SU-DHL-6 (cell line): ENCODE measurements at regions not wholly inside any gene's neighbourhood (a gene's known extent, or its start where the extent isn't known, plus 50 kb on each side); places are given as distances from the start of the nearest gene placed in this dataset.

Experiments used
- EZH2phosphoT487 ChIP-seq: fragments of 200-600 bp; sonication (generic), shearing (Covaris generic); conservative IDR thresholded peaks from 2 replicates; pipeline ENCODE4 v1.6.1; 2018; ENCODE audit warnings: mild to moderate bottlenecking, antibody characterized with exemption, low read length, moderate library complexity, mixed read lengths
- TF ChIP-seq, protein P1 (sequence below): fragments of 200-600 bp; sonication (generic); IDR thresholded peaks from one replicate; pipeline ENCODE4 v1.5.1; 2017; ENCODE audit warnings: antibody characterized with exemption, mild to moderate bottlenecking, low read length, moderate library complexity; ENCODE audit not compliant: insufficient read depth, poor library complexity, severe bottlenecking

DNA sequence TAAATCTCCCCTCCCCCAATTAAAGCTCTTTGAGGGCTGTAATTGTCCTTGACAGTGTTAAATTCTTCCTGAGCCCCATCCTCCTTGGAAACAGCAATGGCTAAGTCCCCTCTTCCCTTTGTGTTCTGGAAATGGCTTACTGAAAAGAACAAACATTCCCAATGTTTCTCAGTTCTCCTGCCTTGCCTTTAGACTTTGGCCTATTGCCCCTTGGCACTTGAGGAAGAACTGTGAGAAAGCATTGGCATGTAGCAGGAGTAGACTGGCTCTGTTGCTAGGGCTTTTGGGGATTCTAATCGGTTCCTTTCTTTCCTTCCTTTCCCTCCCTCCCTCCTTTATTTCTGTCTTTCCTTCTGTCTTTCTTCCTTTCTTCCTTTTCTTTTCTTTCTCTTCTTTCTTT is 463.3 kb upstream of the PODXL start:
- TF ChIP-seq, protein P1, sequence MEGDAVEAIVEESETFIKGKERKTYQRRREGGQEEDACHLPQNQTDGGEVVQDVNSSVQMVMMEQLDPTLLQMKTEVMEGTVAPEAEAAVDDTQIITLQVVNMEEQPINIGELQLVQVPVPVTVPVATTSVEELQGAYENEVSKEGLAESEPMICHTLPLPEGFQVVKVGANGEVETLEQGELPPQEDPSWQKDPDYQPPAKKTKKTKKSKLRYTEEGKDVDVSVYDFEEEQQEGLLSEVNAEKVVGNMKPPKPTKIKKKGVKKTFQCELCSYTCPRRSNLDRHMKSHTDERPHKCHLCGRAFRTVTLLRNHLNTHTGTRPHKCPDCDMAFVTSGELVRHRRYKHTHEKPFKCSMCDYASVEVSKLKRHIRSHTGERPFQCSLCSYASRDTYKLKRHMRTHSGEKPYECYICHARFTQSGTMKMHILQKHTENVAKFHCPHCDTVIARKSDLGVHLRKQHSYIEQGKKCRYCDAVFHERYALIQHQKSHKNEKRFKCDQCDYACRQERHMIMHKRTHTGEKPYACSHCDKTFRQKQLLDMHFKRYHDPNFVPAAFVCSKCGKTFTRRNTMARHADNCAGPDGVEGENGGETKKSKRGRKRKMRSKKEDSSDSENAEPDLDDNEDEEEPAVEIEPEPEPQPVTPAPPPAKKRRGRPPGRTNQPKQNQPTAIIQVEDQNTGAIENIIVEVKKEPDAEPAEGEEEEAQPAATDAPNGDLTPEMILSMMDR: no peak
- no peak for TF ChIP-seq EZH2phosphoT487
